Heart right ventricle (tissue), 16 donors: ENCODE measurements at regions not wholly inside any gene's neighbourhood (a gene's known extent, or its start where the extent isn't known, plus 50 kb on each side); places are given as distances from the start of the nearest gene placed in this dataset.

Source experiments
- ATAC-seq, 8 donors: fragments of 200-7000 bp; cut with Tn5 transposase; one replicate each; pipeline ENCODE4 v1.9.1; 2020; ENCODE audit warnings: mild to moderate bottlenecking in 8 of 8, moderate library complexity in 8 of 8, moderate number of reproducible peaks in 1 of 8
- DNase-seq, 2 donors: peaks; one replicate each; pipeline ENCODE4 v3.0.0-alpha.2; 2020
- H3K27ac ChIP-seq, 10 donors: fragments of 200-600 bp; sonication (generic) in 2 of 10; one replicate each; pipeline versions ENCODE4 v1.5.0 to v1.8.0; 2020 to 2022; ENCODE audit warnings: mild to moderate bottlenecking in 3 of 10
- H3K27me3 ChIP-seq, 7 donors: fragments of 200-600 bp; one replicate each; pipeline ENCODE4 v1.8.0; 2021 to 2022; ENCODE audit warnings: mild to moderate bottlenecking in 2 of 7
- H3K36me3 ChIP-seq, 9 donors: fragments of 200-600 bp; sonication (generic) in 1 of 9; one replicate each; pipeline versions ENCODE4 v1.5.0 to v1.8.0; 2020 to 2022; ENCODE audit warnings: mild to moderate bottlenecking in 2 of 9
- H3K4me1 ChIP-seq, 9 donors: fragments of 200-600 bp; sonication (generic) in 1 of 9; one replicate each; pipeline versions ENCODE4 v1.5.0 to v1.8.0; 2020 to 2022; ENCODE audit warnings: mild to moderate bottlenecking in 4 of 9
- H3K4me3 ChIP-seq, 10 donors: fragments of 200-600 bp; sonication (generic) in 2 of 10; one replicate each; pipeline versions ENCODE4 v1.5.0 to v1.8.0; 2020 to 2022; ENCODE audit warnings: mild to moderate bottlenecking in 7 of 10, moderate library complexity in 2 of 10
- H3K9me3 ChIP-seq, 11 donors: fragments of 200-600 bp in 10 of 11; sonication (generic) in 2 of 11; one replicate each; pipeline versions ENCODE4 v1.5.0 to v1.8.0; 2013 to 2022; ENCODE audit warnings: mild to moderate bottlenecking in 2 of 11, control low read depth in 1 of 11, moderate library complexity in 1 of 11
- WGBS, 2 donors: extraction: QIAGEN DNeasy Blood & Tissue Kit; methylation state at CpG; one replicate each; pipeline ENCODE4 v1.1.7; 2013; ENCODE audit warnings: inconsistent platforms in 1 of 2; 5-methylcytosine and 5-hydroxymethylcytosine counted together
- intact Hi-C, 10 donors: fragments of 100-400 bp; cut with DNase I; formaldehyde crosslinking; loops; one replicate each; pipeline versions ENCODE4 v1.11.1 to v1.14.2; 2022
- TF ChIP-seq, protein P1 (sequence below), 9 donors: fragments of 200-600 bp; sonication (generic) in 2 of 9; IDR thresholded peaks; one replicate each; pipeline versions ENCODE4 v1.5.0 to v1.8.0; 2021 to 2022; ENCODE audit warnings: antibody characterized with exemption in 9 of 9, mild to moderate bottlenecking in 5 of 9, moderate library complexity in 1 of 9
- donor health status: Arrhythmogenic right ventricular cardiomyopathy.
- donor health status: ischemic (EF 13 %, LVEDD 7.1; RV severe dilation, severe dysfunction).
- donor health status: healthy with polysubstance abuse.
- donor health status: DM: no; HTN: yes; CAD: no.
- donor health status: DM: no; HTN: no; CAD: no.
- donor health status: ischemic (EF 25% LVEDD 6.9; RV normal size, moderate dysfunction).
- donor health status: ischemic (EF 25% LVEDD 5.7; RV mildly dilated, moderate dysfunction).
- donor health status: healthy.
- donor health status: DM: yes; HTN: yes; CAD: no.
- donor health status: Ischemic cardiomyopathy.
- donor health status: ischemic (EF 35%, LVEDD 5.7; RV mildly dilated, moderate dysfunction).
- donor health status: nonischemic (EF 11% LVEDD 7.7; RV severe dilation, severe dysfunction).
- donor health status: DM: yes; HTN: yes; CAD: no.
- donor health status: PGD.
- donor health status: ischemic (EF 29% LVEDD 5.4; RV normal size, mild dysfunction).
- donor health status: nonischemic (EF 23%, LVEDD 6.1; RV moderate dilation, normal function).

DNA sequence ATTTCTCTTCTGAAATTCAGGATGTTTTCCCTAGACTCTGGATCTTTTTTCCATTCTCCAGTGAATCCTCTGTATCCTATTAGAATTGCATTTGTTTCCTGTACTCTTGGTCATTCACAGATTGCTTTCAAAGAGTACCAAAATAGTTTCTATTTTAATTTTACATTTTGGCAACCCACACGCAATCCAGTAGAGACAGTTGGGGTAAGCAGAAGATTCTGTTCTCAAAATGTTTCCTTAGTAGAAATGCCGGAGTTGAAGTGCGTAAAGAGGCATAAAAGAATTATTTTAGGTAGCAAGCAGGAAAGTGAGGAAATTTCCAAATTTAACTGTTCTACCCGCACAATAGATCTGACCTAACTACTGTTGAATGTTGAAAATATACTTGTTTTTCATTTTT is 842.4 kb downstream of the LUZP2 start:
- H3K27ac ChIP-seq = no peak overlapping the region
- no peak overlapping the region for H3K4me3 ChIP-seq
- DNase-seq (no peak), ATAC-seq (no peak)
- no peaks in the 10 kb centered on the region for H3K4me1 ChIP-seq
- H3K36me3 ChIP-seq = no peaks in the 10 kb centered on the region
- H3K9me3 ChIP-seq = peaks cover 0 to 3% (median 0%) of the 10 kb centered on the region in 11 donors
- intact Hi-C loops = no loop called here
- H3K27me3 ChIP-seq = no peaks in the 10 kb centered on the region
- TF ChIP-seq, protein P1, sequence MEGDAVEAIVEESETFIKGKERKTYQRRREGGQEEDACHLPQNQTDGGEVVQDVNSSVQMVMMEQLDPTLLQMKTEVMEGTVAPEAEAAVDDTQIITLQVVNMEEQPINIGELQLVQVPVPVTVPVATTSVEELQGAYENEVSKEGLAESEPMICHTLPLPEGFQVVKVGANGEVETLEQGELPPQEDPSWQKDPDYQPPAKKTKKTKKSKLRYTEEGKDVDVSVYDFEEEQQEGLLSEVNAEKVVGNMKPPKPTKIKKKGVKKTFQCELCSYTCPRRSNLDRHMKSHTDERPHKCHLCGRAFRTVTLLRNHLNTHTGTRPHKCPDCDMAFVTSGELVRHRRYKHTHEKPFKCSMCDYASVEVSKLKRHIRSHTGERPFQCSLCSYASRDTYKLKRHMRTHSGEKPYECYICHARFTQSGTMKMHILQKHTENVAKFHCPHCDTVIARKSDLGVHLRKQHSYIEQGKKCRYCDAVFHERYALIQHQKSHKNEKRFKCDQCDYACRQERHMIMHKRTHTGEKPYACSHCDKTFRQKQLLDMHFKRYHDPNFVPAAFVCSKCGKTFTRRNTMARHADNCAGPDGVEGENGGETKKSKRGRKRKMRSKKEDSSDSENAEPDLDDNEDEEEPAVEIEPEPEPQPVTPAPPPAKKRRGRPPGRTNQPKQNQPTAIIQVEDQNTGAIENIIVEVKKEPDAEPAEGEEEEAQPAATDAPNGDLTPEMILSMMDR (IDR thresholded peaks at IDR 0.05) = no peak
- 74 to 76% methylated on average over 4 of the region's 4 CpGs for WGBS, 2 donors

DNA sequence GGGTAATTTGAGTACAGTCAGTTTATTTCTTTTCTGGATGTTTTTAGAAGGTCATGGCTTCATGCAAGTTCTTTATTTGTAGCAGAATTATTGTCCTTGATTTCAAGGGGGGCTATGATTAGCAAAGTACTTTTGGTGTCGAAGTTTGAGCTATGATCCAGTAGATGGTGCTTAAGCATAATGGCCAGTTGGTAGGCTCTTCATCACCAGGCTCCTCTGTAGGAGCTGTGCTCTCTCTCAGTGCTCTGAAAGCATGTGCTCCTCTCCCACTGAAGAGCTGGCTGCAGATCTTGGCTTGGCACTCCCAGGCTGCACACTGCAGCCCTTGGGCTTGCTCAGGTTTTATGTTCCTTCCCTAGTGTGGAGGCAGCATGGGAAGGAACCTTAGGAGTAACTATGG is 852.7 kb downstream of the LUZP2 start:
- Histone ChIP-seq H3K4me1 (no peaks in the 10 kb centered on the region), H3K27me3 (no peaks in the 10 kb centered on the region), H3K36me3 (no peaks in the 10 kb centered on the region), H3K27ac (no peak overlapping the region), H3K9me3 (peaks cover 0 to 17% (median 0%) of the 10 kb centered on the region in 11 donors), H3K4me3 (no peak overlapping the region)
- TF ChIP-seq, protein P1 (IDR thresholded peaks at IDR 0.05) = no peak
- 58 to 96% methylated on average over 1 of the region's 1 CpG for WGBS, 2 donors
- intact Hi-C loops = no loop called here
- ATAC-seq (no peak), DNase-seq (no peak)

DNA sequence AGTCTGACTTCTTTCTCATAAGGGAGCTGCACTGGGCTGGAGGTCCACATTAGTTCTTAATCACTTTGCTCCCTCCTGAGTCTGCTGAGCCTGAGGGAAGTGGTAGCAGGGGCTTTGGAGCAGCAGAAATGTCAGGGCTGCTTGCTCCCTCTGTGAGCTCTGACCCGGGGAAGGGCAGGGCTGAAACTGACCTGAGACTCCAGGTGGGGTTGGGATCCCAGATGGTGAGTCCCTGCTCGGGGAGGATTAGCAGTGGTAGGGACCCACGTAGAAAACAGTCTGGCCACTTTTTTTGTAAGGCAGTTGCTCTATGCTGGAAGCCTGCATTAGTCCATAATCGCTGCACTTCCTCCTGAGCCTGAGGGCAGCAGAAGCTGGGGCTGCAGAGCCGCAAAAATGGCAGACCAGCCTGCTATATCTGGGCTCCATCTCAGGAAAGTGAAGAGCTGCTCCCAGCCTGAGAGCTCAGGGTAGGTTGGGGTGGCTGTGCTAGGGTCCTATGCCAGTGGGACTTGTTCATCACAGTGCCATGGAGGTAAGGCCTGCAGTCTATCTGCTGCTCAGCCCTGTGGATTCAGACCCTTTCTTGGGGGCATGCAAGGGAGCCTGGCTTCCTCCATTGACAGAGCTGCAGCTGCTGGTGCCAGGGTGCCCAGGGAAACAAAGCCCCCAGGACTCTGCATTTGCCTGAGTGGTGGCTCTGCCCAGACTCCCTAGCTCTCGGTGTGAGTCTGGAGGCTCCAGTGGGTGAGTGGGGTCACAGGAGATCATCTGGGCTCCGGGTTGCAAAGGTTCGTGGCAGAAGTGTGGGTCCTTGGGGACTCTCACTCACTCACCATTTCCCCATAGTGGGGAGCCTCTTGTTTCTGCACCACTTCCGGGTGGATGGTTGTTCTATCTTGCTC is 854.3 kb downstream of the LUZP2 start:
- Histone ChIP-seq H3K27ac (no peak overlapping the region), H3K27me3 (no peaks in the 10 kb centered on the region), H3K4me3 (no peak overlapping the region), H3K36me3 (no peaks in the 10 kb centered on the region), H3K9me3 (peaks cover 0 to 17% (median 0%) of the 10 kb centered on the region in 11 donors), H3K4me1 (no peaks in the 10 kb centered on the region)
- DNase-seq (no peak), ATAC-seq (no peak)
- WGBS, 2 donors = 83 to 87% methylated on average over 9 of the region's 9 CpGs
- TF ChIP-seq, protein P1 (IDR thresholded peaks at IDR 0.05) = no peak
- intact Hi-C loops = no loop called here

DNA sequence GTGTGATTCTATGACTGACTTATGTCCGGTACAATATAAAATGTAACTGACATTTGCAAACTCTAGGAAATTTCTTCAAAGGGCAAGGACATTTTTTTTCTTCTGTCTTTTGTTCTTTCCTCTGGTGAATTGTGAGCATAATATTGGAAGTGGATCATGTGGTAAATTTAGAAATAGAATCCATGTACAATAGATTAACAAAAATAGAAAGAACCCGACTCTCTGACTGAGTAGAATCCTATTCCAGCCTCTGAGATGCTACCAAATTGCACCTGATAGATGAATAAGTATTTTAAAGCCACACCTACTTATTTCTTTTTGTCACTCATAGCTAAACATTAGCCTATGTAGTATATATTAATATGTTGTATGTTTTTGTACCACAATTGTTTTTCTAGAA is 860.3 kb downstream of the LUZP2 start:
- peak overlapping the region in 1 of 10 donors; percentile 21 for H3K27ac ChIP-seq
- DNase-seq (no peak), ATAC-seq (peak in 4 of 8 donors; percentile 42 to 71 (median 59))
- 33 to 54% methylated on average over 2 of the region's 2 CpGs for WGBS, 2 donors
- no peaks in the 10 kb centered on the region for H3K9me3 ChIP-seq
- TF ChIP-seq, protein P1 (IDR thresholded peaks at IDR 0.05) = no peak
- intact Hi-C loops = loop anchor here in 1 of 10 donors (5.0 kb wide), 1 partner anchor 1075 kb away; no protein-coding TSS in a partner anchor
- H3K4me1 ChIP-seq = peaks cover 0 to 3% (median 0%) of the 10 kb centered on the region in 9 donors
- H3K4me3 ChIP-seq = no peak overlapping the region
- no peaks in the 10 kb centered on the region for H3K27me3 ChIP-seq
- no peaks in the 10 kb centered on the region for H3K36me3 ChIP-seq
